ES-I3 (cell line): ENCODE measurements at regions not wholly inside any gene's neighbourhood (a gene's known extent, or its start where the extent isn't known, plus 50 kb on each side); places are given as distances from the start of the nearest gene placed in this dataset.

ENCODE experiments used
- H3K36me3 ChIP-seq: 2 replicates; pipeline ENCODE4 v1.6.1; 2013; ENCODE audit warnings: mild to moderate bottlenecking, low read length, control low read depth, moderate library complexity; ENCODE audit not compliant: insufficient read depth
- H3K4me1 ChIP-seq: 2 replicates; pipeline ENCODE4 v1.6.1; 2013; ENCODE audit warnings: mild to moderate bottlenecking, control low read depth, low read length; ENCODE audit not compliant: insufficient read depth
- H3K9ac ChIP-seq: 2 replicates; pipeline ENCODE4 v1.6.1; 2013; ENCODE audit warnings: low read depth, mild to moderate bottlenecking, low read length, moderate library complexity
- H3K9me3 ChIP-seq: 2 replicates; pipeline ENCODE4 v1.6.1; 2013; ENCODE audit warnings: mild to moderate bottlenecking, low read length, moderate library complexity; ENCODE audit not compliant: control insufficient read depth, insufficient read depth

GRCh38 chr18:78518805-78519204, 460.8 kb upstream of the SALL3 start:
- Histone ChIP-seq H3K4me1 (no peaks in the 10 kb centered on the region), H3K36me3 (no peaks in the 10 kb centered on the region), H3K9me3 (no peaks in the 10 kb centered on the region), H3K9ac (no peak overlapping the region)

GRCh38 chr18:78519394-78520062, 460.1 kb upstream of the SALL3 start:
- Histone ChIP-seq H3K9ac (no peak overlapping the region), H3K4me1 (no peaks in the 10 kb centered on the region), H3K36me3 (no peaks in the 10 kb centered on the region), H3K9me3 (no peaks in the 10 kb centered on the region)

- no peaks in the 10 kb centered on the region for H3K9me3 ChIP-seq
- no peaks in the 10 kb centered on the region for H3K4me1 ChIP-seq
- H3K9ac ChIP-seq = no peak overlapping the region
- no peaks in the 10 kb centered on the region for H3K36me3 ChIP-seq
These were observed 458.5 kb upstream of the SALL3 start for GRCh38 chr18:78521136-78521535.

- Histone ChIP-seq H3K9me3 (no peaks in the 10 kb centered on the region), H3K4me1 (no peaks in the 10 kb centered on the region), H3K36me3 (no peaks in the 10 kb centered on the region), H3K9ac (no peak overlapping the region)
These were observed 457.9 kb upstream of the SALL3 start for GRCh38 chr18:78521744-78522143.

- no peaks in the 10 kb centered on the region for H3K36me3 ChIP-seq
- no peaks in the 10 kb centered on the region for H3K4me1 ChIP-seq
- no peaks in the 10 kb centered on the region for H3K9me3 ChIP-seq
- no peak overlapping the region for H3K9ac ChIP-seq
These were observed 457.1 kb upstream of the SALL3 start for GRCh38 chr18:78522507-78522906.

GRCh38 chr18:78523850-78524249, 455.8 kb upstream of the SALL3 start:
- H3K4me1 ChIP-seq = no peaks in the 10 kb centered on the region
- no peaks in the 10 kb centered on the region for H3K9me3 ChIP-seq

GRCh38 chr18:78525366-78526111, 454.1 kb upstream of the SALL3 start:
- Histone ChIP-seq H3K4me1 (no peaks in the 10 kb centered on the region), H3K36me3 (no peaks in the 10 kb centered on the region), H3K9me3 (no peaks in the 10 kb centered on the region), H3K9ac (no peak overlapping the region)

More at GRCh38 chr18:78523850-78524249, 455.8 kb upstream of the SALL3 start:
- H3K36me3 ChIP-seq = no peaks in the 10 kb centered on the region
- no peak overlapping the region for H3K9ac ChIP-seq

GRCh38 chr18:78526275-78526674, 453.3 kb upstream of the SALL3 start:
- H3K4me1 ChIP-seq = no peaks in the 10 kb centered on the region
- H3K9ac ChIP-seq = no peak overlapping the region
- no peaks in the 10 kb centered on the region for H3K36me3 ChIP-seq

GRCh38 chr18:78526923-78527711, 452.5 kb upstream of the SALL3 start:
- no peak overlapping the region for H3K9ac ChIP-seq
- no peaks in the 10 kb centered on the region for H3K9me3 ChIP-seq
- no peaks in the 10 kb centered on the region for H3K4me1 ChIP-seq
- H3K36me3 ChIP-seq = no peaks in the 10 kb centered on the region

More at GRCh38 chr18:78526275-78526674, 453.3 kb upstream of the SALL3 start:
- no peaks in the 10 kb centered on the region for H3K9me3 ChIP-seq

- no peaks in the 10 kb centered on the region for H3K36me3 ChIP-seq
- H3K9ac ChIP-seq = no peak overlapping the region
- no peaks in the 10 kb centered on the region for H3K4me1 ChIP-seq
- no peaks in the 10 kb centered on the region for H3K9me3 ChIP-seq
These were observed 451.6 kb upstream of the SALL3 start for GRCh38 chr18:78527984-78528383.

GRCh38 chr18:78528411-78529258, 451.0 kb upstream of the SALL3 start:
- Histone ChIP-seq H3K9ac (no peak overlapping the region), H3K36me3 (no peaks in the 10 kb centered on the region), H3K4me1 (no peaks in the 10 kb centered on the region), H3K9me3 (no peaks in the 10 kb centered on the region)

GRCh38 chr18:78531637-78532036, 448.0 kb upstream of the SALL3 start:
- no peaks in the 10 kb centered on the region for H3K9me3 ChIP-seq
- no peaks in the 10 kb centered on the region for H3K4me1 ChIP-seq
- no peaks in the 10 kb centered on the region for H3K36me3 ChIP-seq
- H3K9ac ChIP-seq = no peak overlapping the region

GRCh38 chr18:78538669-78539440, 440.8 kb upstream of the SALL3 start:
- Histone ChIP-seq H3K9ac (no peak overlapping the region), H3K36me3 (no peaks in the 10 kb centered on the region), H3K9me3 (no peaks in the 10 kb centered on the region), H3K4me1 (no peaks in the 10 kb centered on the region)
